GM19395 (cell line): ENCODE measurements at regions not wholly inside any gene's neighbourhood (a gene's known extent, or its start where the extent isn't known, plus 50 kb on each side); places are given as distances from the start of the nearest gene placed in this dataset.
"Not testable (repeated sequence)": the region's sequence is repeated elsewhere in the genome, so short reads cannot be mapped to it uniquely, and the experiment has no call there.

Experiments
- ATAC-seq: cut with Tn5 transposase; IDR thresholded peaks from one replicate; pipeline ENCODE4 v1.9.1; 2021; ENCODE audit warnings: mild to moderate bottlenecking, moderate library complexity; ENCODE audit not compliant: unreplicated experiment

DNA sequence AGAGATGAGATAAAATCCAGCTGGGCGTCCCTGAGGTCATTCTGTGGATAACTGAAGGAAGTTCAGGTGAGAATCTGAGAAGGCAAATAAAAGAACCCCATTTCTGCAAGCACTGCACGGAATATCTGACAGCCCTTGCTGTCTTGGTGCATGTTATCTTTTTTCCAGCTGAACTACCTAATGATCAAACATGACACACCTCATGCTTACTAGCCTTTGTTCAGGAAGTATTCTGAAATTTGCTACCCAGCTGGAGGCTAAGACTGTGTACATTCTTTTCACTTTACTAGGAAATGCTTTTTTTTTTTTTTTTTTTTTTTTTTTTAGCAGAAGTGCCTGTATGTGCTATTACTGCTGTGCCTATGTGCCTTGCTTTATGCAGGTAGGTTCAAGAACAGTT, 718.1 kb downstream of the SMARCA1 start:
- no peak for ATAC-seq

DNA sequence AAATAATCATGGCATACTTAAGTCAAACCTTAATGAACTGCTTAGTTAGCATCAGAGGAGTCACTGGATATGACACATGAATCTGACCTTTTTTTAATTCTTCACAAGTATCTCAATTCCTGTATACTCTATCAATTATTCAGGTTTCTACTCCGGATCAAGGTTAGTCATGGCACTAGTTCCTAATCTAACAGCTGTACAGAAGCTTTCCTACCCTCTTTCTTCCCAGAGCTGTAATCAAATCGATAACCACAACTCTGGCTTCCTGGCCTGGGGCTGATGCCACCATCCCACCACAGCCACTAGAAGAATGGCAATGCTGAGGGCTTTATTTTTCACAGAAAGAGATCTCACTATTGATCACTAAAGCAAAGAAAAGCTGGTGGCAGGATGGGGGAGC, 718.5 kb downstream of the SMARCA1 start:
- ATAC-seq, result no peak

DNA sequence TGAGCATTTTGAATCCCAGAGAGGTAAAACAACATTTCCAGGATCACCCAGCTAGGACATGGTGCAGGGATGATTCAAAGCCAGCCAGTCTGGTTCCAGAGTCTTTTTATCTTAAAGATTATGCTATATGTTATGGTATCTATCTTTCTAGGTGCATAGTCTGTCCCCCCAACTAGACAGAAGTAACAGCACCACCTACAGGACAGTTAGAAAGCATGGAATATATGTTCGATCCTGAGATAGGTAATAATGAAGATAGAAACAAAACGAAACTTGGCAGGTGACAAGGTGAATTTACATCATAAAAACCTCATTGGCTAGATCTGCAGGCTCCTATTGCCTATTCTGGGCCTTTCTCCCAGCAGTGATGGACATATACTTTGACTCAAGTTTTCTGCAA, 723.2 kb downstream of the SMARCA1 start:
- no peak for ATAC-seq

DNA sequence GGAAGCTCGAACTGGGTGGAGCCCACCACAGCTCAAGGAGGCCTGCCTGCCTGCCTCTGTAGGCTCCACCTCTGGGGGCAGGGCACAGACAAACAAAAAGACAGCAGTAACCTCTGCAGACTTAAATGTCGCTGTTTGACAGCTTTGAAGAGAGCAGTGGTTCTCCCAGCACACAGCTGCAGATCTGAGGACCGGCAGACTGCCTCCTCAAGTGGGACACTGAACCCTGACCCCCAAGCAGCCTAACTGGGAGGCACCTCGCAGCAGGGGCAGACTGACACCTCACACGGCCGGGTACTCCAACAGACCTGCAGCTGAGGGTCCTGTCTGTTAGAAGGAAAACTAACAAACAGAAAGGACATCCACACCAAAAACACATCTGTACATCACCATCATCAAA, 730.9 kb upstream of the ACTRT1 start:
- ATAC-seq, result not testable (repeated sequence)

DNA sequence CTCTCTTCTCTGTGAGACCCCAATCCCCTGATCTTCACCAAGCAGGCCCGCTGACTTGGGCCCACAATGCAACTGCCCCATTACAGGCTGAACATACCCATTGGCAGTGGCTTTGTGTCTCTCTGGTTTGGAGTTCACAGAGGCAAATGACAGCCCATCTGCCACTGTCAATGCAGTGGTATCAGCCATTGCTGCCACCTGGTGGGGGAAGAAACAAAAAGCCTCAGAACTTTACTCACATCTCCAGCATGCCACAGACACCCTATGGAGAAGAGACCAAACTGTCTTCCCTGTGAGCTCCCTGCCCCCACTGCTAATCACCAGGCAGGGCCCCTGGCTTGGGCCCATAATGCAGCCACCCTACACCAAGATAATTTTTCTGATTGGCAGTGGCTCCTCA, 729.3 kb upstream of the ACTRT1 start:
- no peak for ATAC-seq

DNA sequence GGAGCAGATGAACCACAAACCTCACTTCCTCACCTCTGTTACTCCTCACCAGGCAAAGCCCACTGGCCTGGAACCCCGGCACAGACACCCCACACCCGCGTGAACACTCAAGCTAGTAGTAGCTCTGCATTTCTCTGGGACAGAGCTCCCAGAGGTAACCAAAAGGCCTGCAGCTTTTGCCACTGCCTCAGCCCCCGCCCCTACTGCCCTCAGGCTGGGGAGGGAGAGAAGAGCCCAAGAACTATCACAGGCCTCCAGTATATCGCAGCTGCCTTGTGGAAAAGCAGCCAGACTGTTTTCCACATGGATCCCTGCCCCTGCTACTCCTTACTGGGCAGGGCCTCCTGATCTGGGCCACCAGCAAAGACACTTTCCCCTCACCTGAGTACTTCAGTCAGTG, 728.7 kb upstream of the ACTRT1 start:
- no peak for ATAC-seq

DNA sequence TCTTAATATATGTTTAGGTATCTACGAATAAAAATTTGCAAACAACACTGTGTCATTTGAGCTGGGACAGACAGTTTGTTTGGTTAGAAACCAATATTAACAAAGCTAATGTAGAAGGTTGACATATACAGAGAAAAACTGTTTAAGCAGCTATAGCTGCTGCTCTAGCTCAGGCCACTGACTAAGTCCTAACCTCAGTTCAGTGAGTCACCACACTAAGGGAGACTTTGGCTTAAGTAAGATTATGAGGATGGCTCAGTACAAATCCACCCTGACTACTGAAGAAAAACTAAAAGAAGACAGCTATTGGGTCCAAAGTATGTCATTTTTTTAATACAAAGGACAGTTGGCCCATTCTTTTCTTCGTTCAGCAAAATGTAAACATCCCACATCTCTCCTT, 717.3 kb upstream of the ACTRT1 start:
- ATAC-seq, result no peak

DNA sequence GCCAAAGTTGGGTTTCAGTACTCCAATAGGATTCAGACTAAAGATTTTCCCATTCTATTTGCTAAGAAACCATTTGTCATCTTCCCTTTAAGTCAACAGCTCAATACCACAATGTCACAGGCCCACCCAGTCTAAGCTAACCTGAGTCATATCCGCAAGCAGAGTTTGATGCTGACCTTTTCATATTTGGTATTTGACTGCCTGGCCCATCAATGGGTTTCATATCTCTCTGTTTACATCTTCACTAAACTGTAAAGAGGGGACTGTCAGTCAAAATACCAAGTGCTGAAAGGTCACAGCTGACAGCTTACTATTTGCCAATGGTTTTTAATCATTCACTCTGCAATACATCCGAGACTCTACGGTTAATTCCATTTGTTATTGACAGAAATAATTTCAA, 707.5 kb upstream of the ACTRT1 start:
- no peak for ATAC-seq

DNA sequence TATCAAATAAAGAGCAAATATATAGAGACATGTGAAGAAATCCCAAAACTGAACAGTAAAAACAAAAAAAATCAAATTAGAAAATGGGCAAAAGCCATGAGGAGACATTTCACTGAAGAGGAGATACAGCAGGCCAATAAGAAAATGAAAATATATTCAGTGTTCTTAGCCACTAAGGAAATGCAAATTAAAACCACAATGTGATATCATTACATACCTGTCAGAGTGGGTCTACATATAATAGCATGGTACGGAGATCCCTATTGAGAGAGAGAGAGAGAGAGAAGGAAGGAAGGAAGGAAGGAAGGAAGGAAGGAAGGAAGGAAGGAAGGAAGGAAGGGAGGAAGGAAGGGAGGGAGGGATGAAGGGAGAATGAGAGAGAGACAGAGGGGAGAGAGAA, 707.0 kb upstream of the ACTRT1 start:
- no peak for ATAC-seq

DNA sequence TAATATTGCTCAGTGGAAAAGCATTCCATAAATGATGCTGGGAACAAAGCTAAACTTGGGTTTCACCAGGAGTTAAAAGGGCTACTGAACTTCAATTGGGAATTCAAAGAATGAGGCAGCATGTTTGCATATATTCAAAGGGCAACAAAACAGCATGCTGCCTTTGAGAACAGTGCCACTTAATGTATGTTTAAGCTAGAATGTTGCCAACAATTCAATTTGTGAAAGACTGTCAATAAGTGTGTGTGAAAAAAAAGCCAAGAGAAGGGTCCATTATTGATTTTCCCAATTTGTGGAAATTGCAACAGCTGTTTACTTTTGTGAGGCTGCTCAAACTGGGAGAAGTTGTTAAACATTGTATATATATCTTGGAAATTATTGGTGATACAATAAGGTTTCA, 701.9 kb upstream of the ACTRT1 start:
- no peak for ATAC-seq

DNA sequence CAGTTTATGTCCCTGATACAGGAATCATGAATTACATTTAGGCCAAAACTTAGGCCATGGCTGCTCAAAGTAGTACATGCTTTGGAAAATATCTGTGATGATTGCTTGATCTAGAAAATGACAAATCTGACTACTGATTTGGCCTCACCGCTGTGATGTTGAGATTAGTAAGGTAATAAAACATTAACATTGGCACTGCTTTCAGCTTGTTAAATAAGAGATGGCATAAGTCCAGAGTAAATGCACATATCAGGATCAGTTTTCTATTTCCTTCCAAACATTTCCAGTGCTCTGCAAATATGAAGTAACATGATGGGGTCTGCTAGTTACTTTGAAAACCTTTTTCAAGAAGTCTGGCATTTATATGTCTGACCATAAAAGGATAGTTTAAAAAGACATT, 687.3 kb upstream of the ACTRT1 start:
- no peak for ATAC-seq

DNA sequence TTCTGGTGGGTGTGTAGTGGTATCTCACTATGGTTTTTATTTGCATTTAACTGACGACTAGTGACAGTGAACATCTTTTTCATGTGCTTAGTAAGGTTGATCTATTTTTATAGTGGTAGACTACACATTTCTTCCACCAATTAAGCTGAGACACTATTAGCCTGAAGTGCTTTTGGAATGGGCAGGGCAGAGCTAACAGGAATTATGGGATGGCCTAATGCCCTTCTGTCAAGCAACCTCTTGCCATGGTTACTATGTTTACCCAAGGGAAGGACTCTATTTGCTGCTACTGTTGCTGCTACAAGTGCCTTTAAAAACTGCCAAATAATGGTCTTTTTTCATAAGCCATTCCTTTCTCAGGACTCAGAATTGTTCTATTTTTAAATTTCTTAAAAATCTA, 676.7 kb upstream of the ACTRT1 start:
- no peak for ATAC-seq

DNA sequence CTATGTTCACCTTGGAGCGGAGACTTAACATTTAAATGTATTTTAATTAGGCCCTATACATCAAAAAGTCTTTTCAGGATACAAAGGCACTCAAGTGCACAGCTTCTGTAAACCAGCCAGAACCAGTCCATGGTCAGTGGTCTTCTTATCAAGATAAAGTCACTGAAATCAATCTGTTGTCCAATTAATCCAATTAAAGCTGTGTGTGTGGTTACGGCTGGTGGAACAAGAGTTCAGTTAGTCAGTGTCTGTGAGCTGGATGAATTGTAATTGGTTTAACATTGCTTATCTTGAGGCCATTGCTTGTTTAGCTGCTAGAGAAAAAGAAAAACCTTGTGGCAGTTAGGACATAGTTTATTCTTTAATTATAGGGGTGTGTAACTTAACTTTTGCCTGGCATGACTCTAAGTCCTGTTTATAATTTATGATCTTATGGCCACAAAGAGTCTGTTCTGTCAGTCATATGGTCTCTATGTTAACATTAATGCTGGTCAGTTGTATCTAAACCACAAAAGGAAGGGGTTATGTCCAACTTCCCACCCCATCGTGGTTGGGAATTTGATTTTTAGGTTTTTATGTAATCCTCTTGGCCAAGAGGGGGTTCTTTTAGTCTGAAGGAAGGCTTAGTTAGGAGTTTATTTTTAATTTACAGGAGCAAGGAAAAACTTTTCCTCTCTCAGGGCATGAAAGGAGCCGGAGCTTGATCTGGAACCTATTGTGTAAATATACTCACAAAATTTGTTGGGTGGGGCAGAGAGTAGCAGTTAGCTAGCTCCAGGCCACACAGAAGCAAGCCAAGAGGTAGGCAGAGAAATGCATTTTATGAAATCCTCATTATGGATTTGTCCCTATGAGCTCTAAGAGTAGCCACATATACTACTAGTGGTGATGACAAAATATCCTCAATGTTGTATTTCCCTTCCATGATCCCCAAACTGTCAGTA, 665.7 kb upstream of the ACTRT1 start:
- no peak for ATAC-seq

DNA sequence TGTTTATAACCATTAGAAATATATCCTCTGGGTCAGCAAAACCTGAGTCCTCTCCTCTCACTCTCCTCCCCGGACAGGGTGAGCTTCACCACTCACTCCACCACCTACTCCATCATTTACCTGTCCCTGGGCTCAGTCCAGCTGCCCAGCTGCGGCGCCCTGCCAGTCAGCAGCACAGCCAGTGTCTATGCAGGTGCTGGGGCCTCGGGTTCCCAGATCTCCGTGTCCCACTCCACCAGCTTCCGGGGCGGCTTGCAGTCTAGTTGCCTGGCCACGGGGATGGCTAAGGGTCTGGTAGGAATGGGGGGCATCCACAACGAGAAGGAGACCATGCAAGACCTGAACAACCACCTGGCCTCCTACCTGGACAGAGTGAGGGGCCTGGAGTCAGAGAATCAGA, 662.2 kb upstream of the ACTRT1 start:
- no peak for ATAC-seq

DNA sequence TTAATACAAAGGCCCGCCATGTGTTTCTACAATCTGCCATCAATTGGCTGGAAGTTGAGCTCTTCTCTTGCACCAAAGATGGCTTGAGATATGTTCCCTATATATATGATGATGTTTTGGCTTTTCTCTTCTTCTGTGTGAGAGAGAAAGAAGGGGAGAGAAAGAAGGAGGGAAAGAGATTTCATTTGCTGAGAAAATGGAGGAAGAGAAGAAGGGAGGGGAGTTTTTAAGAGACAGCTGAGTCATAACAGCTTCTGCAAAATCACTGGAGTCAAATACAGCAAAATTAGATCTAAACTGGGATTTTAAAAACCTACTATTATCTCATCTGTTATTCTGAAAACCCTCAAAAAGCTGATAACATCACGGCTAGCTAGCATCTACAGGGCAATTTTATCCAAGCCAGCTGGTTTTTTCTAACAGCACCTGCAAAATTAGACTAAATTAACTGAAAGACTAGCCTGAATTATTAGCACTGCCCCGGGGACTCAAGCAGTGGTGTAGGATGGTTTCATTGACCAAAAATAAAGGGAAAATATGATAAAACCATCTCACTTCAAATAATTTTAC, 647.6 kb upstream of the ACTRT1 start:
- ATAC-seq, result no peak

DNA sequence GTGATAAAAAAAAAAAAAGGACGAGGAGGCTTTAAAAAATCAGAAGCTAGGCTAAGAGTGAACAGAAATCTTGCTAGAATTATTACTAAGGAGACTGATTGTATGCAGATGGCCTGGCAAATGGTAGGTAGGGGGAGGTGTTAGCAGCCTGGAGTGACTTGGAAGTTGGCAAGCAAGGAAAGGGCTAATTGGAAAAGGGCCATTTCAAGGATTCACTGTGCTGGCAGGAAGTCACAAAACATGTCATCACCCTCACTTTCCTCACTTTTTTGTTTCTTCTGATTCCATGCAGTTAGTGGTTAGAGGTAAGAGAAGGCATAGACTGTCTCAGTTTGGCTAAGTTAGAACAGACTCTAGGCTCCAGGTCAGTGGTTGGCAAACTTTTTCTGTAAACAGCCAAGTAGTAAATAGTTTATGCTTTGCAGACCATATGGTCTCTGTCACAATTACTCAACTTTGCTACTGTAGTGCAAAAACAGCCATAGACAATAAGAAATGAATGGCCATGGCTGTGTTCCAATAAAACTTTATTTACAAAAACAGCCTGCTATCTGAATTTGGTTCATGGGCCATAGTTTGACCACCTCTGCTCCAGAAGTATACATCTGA, 646.5 kb upstream of the ACTRT1 start:
- ATAC-seq, result no peak

DNA sequence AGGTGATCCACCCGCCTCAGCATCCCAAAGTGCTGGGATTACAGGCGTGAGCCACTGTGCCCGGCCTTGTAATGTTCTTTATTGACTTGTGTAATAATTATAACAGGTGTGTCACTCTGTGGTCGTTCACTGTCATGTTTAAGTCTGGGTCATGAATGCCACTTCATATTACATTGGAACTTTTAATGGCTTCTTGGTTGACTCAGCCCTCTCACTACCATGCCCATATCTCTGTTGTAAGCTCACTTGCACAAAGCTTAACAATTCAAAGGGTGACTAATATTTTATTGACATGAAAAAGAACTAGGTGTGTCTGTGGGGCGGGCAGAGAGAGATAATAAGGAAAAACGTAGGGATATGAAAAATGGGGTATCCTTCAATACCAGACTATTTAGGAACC, 639.7 kb upstream of the ACTRT1 start:
- ATAC-seq, result no peak

DNA sequence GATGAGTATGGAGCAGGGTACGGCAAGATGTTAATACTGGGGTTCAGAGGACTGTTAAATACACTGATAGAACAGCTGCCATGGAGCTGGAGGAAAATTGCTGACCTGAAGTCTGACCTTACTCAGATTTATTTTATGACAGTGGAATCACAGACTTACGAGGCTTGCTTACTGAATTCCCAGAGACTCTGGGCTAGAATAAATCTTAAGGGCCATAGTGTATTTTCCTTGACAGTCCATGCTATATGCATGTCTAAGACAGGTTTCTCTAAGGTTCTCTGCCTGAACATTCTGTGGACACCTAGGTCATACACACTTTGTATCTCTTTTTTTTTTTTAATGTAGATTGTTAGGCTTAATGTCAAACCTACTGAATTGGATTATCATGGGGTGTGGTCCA, 633.2 kb upstream of the ACTRT1 start:
- no peak for ATAC-seq

DNA sequence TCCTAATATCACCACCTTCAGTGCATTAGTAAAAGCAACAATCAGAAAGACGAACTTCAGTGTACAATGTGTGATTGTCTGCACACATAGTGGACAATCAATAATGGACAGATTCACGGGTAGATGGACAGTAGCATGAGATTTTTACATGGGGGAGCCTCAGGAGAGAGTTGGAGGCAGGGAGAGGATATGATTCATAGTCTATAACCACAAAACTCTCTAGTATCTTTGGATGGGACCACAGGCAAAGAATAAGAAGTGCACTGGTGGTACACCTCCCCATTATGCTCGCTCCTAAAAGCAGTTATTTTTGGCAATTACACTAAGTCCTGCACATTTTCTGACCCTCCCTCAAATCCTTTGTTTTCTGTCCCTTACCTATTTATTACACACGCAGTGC, 624.4 kb upstream of the ACTRT1 start:
- no peak for ATAC-seq

DNA sequence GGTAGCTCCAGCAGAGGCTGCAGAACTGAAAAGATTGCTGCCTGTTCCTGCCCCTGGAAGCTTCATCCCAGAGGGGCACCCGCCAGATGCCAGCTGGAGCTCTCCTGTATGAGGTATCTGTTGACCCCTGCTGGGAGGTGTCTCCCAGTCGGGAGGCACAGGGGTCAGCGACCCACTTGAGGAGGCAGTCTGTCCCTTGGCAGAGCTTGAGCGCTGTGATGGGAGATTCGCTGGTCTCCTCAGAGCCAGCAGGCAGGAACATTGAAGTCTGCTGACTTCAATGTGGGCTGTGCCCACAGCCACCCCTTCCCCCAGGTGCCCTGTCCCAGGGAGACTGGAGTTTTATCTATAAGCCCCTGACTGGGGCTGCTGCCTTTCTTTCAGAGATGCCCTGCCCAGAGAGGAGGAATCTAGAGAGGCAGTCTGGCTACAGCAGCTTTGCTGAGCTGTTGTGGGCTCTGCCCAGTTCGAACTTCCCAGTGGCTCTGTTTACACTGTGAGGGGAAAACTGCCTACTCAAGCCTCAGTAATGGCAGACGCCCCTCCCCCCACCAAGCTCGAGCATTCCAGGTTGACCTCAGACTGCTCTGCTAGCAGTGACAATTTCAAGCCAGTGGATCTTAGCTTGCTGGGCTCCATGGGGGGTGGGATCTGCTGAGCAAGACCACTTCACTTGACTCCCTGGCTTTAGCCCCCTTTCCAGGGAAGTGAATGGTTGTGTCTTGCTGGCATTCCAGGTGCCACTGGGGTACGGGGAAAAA, 622.3 kb upstream of the ACTRT1 start:
- not testable (repeated sequence) for ATAC-seq

DNA sequence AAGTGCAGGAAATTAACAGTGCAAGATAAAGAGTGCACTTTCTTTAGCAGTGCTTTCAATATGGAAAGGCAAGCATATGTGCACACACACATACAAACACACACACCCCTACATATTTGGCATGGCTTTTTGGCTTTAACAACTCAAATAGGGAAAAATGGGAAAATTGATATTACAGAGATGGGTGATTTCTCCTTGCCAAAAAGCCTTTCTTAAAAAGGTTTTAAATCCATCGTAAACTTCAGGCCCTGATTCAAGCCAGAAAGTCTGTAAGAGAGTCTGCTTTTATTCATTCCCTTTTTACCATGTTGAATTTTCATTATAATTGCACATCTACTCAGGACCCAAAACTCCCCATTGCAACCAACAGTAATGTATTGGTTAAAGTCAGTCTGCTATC, 612.0 kb upstream of the ACTRT1 start:
- no peak for ATAC-seq
